Endothelial cell of umbilical vein (primary cell): ENCODE measurements at regions not wholly inside any gene's neighbourhood (a gene's known extent, or its start where the extent isn't known, plus 50 kb on each side); places are given as distances from the start of the nearest gene placed in this dataset.

Experiments used
- BruUV-seq: library from RNA; stranded (reverse); fragments of 400-500 nt; replicated peaks from 2 replicates; lab custom pipeline; 2021; lab: Mats Ljungman, UMichigan
- CTCF ChIA-PET: fragments of 300-600, 350-600 bp; sonication (Branson Sonifier 250); formaldehyde crosslinking; loops from one replicate; lab custom pipeline; 2021; ENCODE audit warnings: antibody characterized with exemption, inconsistent platforms; lab: Charles Lee
- POLR2A ChIA-PET: fragments of 300-600, 350-600 bp; sonication (Branson Sonifier 250); formaldehyde crosslinking; loops from one replicate; lab custom pipeline; 2021; ENCODE audit warnings: antibody characterized with exemption, inconsistent platforms; lab: Charles Lee
- DNase-seq: peaks from one replicate; pipeline ENCODE4 v3.0.0-alpha.2; 2011; ENCODE audit warnings: low read depth, low spot score
- FAIRE-seq: peaks from 2 replicates; lab custom pipeline; 2011; peaks lifted over from hg19 to GRCh38; lab: Jason Lieb, UNC
- H2AFZ ChIP-seq: 2 replicates; pipeline ENCODE4 v1.6.0; 2012; ENCODE audit warnings: low read depth, low read length, control low read depth, inconsistent platforms
- H3K27ac ChIP-seq: 2 replicates; pipeline ENCODE4 v1.5.1; 2011; ENCODE audit warnings: low read depth, mild to moderate bottlenecking, control low read depth, low read length, moderate library complexity; ENCODE audit not compliant: insufficient read depth
- H3K27me3 ChIP-seq, 2 experiments: 2 replicates each; pipeline versions ENCODE4 v1.6.0 to v1.6.1; 2011; ENCODE audit warnings: low read length in 2 of 2, mixed read lengths in 1 of 2; ENCODE audit not compliant: control insufficient read depth in 2 of 2, insufficient read depth in 2 of 2
- H3K36me3 ChIP-seq, 2 experiments: 2 replicates in 1 of 2; 3 replicates in 1 of 2; pipeline ENCODE4 v1.5.1; 2011; ENCODE audit warnings: low read length in 2 of 2, mild to moderate bottlenecking in 1 of 2, moderate library complexity in 1 of 2; ENCODE audit not compliant: control insufficient read depth in 2 of 2, insufficient read depth in 2 of 2; ENCODE audit errors: extremely low read depth in 1 of 2
- H3K4me1 ChIP-seq: 3 replicates; pipeline ENCODE4 v1.5.1; 2011; ENCODE audit warnings: mild to moderate bottlenecking, low read length; ENCODE audit not compliant: control insufficient read depth, insufficient read depth; ENCODE audit errors: extremely low read depth
- H3K4me2 ChIP-seq: 2 replicates; pipeline ENCODE4 v1.6.1; 2011; ENCODE audit warnings: low read length, control low read depth, mixed read lengths; ENCODE audit not compliant: insufficient read depth
- H3K4me3 ChIP-seq, 3 experiments: fragments of 200-600 bp in 1 of 3; sonication (generic), shearing (Covaris generic) in 1 of 3; replicated peaks in 1 of 3; 2 replicates each; pipeline ENCODE4 v1.5.1; 2011 to 2016; ENCODE audit warnings: control low read depth in 3 of 3, low read length in 3 of 3, mild to moderate bottlenecking in 2 of 3, inconsistent platforms in 1 of 3, low read depth in 1 of 3, moderate library complexity in 1 of 3; ENCODE audit not compliant: insufficient read depth in 1 of 3
- H3K79me2 ChIP-seq: 2 replicates; pipeline ENCODE4 v1.6.0; 2012; ENCODE audit warnings: low read length, inconsistent platforms; ENCODE audit not compliant: control insufficient read depth, insufficient read depth
- H3K9ac ChIP-seq: replicated peaks from 2 replicates; pipeline ENCODE3; 2011; ENCODE audit warnings: low read length, control low read depth; ENCODE audit not compliant: insufficient read depth; ENCODE audit errors: extremely low read depth
- H3K9me1 ChIP-seq: replicated peaks from 3 replicates; pipeline ENCODE4 v1.6.0; 2011; ENCODE audit warnings: mild to moderate bottlenecking, low read length; ENCODE audit not compliant: control insufficient read depth, insufficient read depth; ENCODE audit errors: extremely low read depth
- H3K9me3 ChIP-seq: replicated peaks from 2 replicates; pipeline ENCODE4 v1.5.1; 2012; ENCODE audit warnings: low read length, inconsistent platforms; ENCODE audit not compliant: control insufficient read depth, insufficient read depth
- H4K20me1 ChIP-seq: replicated peaks from 2 replicates; pipeline ENCODE3; 2011; ENCODE audit warnings: mild to moderate bottlenecking, low read length; ENCODE audit not compliant: control insufficient read depth, insufficient read depth; ENCODE audit errors: extremely low read depth
- CTCF ChIP-seq, 2 donors: IDR thresholded peaks; 1 replicate in 1 of 2; 2 replicates in 1 of 2; pipeline ENCODE4 v1.5.1; 2011; ENCODE audit warnings: low read length in 2 of 2, mild to moderate bottlenecking in 2 of 2, moderate library complexity in 2 of 2, control low read depth in 1 of 2, inconsistent platforms in 1 of 2, low read depth in 1 of 2; ENCODE audit not compliant: insufficient read depth in 1 of 2; ENCODE audit errors: extremely low read depth in 1 of 2
- EZH2 ChIP-seq: IDR thresholded peaks from 2 replicates; pipeline ENCODE4 v1.6.1; 2012; ENCODE audit warnings: borderline replicate concordance, low read depth, mild to moderate bottlenecking, moderate library complexity, low read length, inconsistent platforms; ENCODE audit not compliant: severe bottlenecking
- FOS ChIP-seq: IDR thresholded peaks from 2 replicates; pipeline ENCODE4 v1.6.1; 2011; ENCODE audit warnings: mild to moderate bottlenecking, low read length, moderate library complexity, borderline replicate concordance; ENCODE audit not compliant: insufficient read depth
- GATA2 ChIP-seq: IDR thresholded peaks from 2 replicates; pipeline ENCODE4 v1.7.0; 2011; ENCODE audit warnings: low read depth, mild to moderate bottlenecking, moderate library complexity, mixed read lengths, low read length; ENCODE audit not compliant: insufficient read length, insufficient read depth
- JUN ChIP-seq: IDR thresholded peaks from 2 replicates; pipeline ENCODE4 v1.6.1; 2011; ENCODE audit warnings: borderline replicate concordance, low read depth; ENCODE audit not compliant: insufficient read length, insufficient read depth
- MAX ChIP-seq: IDR thresholded peaks from 2 replicates; pipeline ENCODE4 v1.6.1; 2011; ENCODE audit not compliant: insufficient read depth, insufficient read length
- MYC ChIP-seq: IDR thresholded peaks from one replicate; pipeline ENCODE4 v1.6.1; 2011; ENCODE audit warnings: mild to moderate bottlenecking, low read depth, low read length
- POLR2A ChIP-seq: IDR thresholded peaks from 2 replicates; pipeline ENCODE4 v1.6.1; 2012; ENCODE audit warnings: low read depth, mild to moderate bottlenecking, control low read depth, low read length
- POLR2AphosphoS5 ChIP-seq: IDR thresholded peaks from 2 replicates; pipeline ENCODE4 v1.6.1; 2012; ENCODE audit warnings: low read depth, mild to moderate bottlenecking, control low read depth, low read length, moderate library complexity; ENCODE audit not compliant: insufficient read depth
- dilution Hi-C: fragments of 300-500 bp; cut with MboI; formaldehyde crosslinking; loops from one replicate; pipeline ENCODE4 v1.15.0; 2019; ENCODE audit warnings: low sequenced_read_pairs; ENCODE audit not compliant: extremely low pct_ligation_motif_present
- intact Hi-C: fragments of 100-400 bp; cut with micrococcal nuclease; formaldehyde crosslinking; loops from one replicate; pipeline ENCODE4 v1.10.0; 2022

GRCh38 chr4:123597586-123597985, 201.0 kb downstream of the SPRY1 start:
- no peak overlapping the region for H3K4me2 ChIP-seq
- TF ChIP-seq CTCF (IDR thresholded peaks at IDR 0.05; ENCODE audit: extremely low read depth in 1 of 2, insufficient read depth in 1 of 2, low read depth in 1 of 2, low read length in 2 of 2) = no peak
- TF ChIP-seq JUN = no peak
- no peak for TF ChIP-seq MYC
- TF ChIP-seq MAX = no peak
- no peak for TF ChIP-seq GATA2
- TF ChIP-seq POLR2AphosphoS5 = no peak
- no peak for TF ChIP-seq FOS
- TF ChIP-seq EZH2 = no peak
- TF ChIP-seq POLR2A = no peak
- FAIRE-seq (no peak), DNase-seq (no peak)
- H4K20me1 ChIP-seq = no peaks in the 10 kb centered on the region
- no peak overlapping the region for H3K27ac ChIP-seq
- no peaks in the 10 kb centered on the region for H3K79me2 ChIP-seq
- ChIA-PET POLR2A (no interaction called here), CTCF (interaction anchor here (1.3 kb wide), 1 partner anchor 9 kb away, joined by 3 read pairs; no protein-coding TSS in a partner anchor)
- no peak overlapping the region for H3K4me3 ChIP-seq
- no peaks in the 10 kb centered on the region for H3K9me1 ChIP-seq
- no peak overlapping the region for H2AFZ ChIP-seq
- H3K9ac ChIP-seq = no peak overlapping the region
- no peaks in the 10 kb centered on the region for H3K27me3 ChIP-seq
- H3K4me1 ChIP-seq = peaks cover 31% of the 10 kb centered on the region
- dilution Hi-C loops (no loop called here), intact Hi-C loops (no loop called here)
- no TSS peak for BruUV-seq
- H3K9me3 ChIP-seq = no peaks in the 10 kb centered on the region
- H3K36me3 ChIP-seq = no peaks in the 10 kb centered on the region
